ENCODE measurements at regions not wholly inside any gene's neighbourhood (a gene's known extent, or its start where the extent isn't known, plus 50 kb on each side); places are given as distances from the start of the nearest gene placed in this dataset.

DNA sequence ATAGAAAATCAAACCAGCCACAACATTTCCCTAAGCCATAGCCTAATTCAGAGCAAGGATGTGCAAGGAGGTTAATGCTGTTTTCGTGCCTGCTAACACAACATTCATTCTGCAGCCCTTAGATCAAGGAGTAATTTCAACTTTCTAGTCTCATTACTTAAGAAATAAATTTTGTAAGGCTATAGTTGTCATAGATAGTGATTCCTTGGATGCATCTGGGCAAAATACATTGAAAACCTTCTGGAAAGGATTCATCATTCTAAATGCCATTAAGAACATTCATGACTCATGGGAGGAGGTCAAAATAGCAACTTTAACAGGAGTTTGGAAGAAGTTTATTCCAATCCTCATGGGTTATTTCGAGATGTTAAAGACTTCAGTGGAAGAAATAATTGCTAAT is 283.2 kb downstream of the RPAP3 start:
- H3K27ac ChIP-seq = no peak overlapping the region
- no peak for DNase-seq
- H3K27me3 ChIP-seq (ENCODE audit: insufficient read depth, low read depth, severe bottlenecking) = peaks cover 6% of the 10 kb centered on the region
- H3K36me3 ChIP-seq = no peaks in the 10 kb centered on the region
- TF ChIP-seq, protein P1, sequence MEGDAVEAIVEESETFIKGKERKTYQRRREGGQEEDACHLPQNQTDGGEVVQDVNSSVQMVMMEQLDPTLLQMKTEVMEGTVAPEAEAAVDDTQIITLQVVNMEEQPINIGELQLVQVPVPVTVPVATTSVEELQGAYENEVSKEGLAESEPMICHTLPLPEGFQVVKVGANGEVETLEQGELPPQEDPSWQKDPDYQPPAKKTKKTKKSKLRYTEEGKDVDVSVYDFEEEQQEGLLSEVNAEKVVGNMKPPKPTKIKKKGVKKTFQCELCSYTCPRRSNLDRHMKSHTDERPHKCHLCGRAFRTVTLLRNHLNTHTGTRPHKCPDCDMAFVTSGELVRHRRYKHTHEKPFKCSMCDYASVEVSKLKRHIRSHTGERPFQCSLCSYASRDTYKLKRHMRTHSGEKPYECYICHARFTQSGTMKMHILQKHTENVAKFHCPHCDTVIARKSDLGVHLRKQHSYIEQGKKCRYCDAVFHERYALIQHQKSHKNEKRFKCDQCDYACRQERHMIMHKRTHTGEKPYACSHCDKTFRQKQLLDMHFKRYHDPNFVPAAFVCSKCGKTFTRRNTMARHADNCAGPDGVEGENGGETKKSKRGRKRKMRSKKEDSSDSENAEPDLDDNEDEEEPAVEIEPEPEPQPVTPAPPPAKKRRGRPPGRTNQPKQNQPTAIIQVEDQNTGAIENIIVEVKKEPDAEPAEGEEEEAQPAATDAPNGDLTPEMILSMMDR (IDR thresholded peaks at IDR 0.05; ENCODE audit: low read depth, low read length) = no peak
- no peaks in the 10 kb centered on the region for H3K9me3 ChIP-seq (ENCODE audit: severe bottlenecking)
- no peak overlapping the region for H3K4me3 ChIP-seq (ENCODE audit: low read depth, low read length)

DNA sequence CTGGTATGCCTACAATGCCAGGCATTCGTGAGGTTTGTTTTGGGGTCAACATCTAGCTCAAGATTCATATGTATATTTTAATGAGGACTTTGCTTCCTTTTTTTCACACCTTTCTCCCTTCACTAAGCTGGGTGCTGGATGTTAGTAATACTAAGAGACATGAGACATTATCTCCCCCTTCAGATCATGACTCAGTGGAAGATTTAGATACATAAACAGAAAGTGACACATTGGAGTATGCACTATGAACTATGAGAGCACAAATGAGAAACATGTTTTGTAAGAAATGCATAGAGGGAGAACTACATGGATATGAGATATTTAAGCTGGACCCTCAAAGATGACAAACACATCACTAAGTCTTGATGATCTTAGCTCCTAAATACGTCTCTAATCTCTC is 286.3 kb downstream of the RPAP3 start:
- Histone ChIP-seq H3K36me3 (no peaks in the 10 kb centered on the region), H3K9me3 (ENCODE audit: severe bottlenecking) (no peaks in the 10 kb centered on the region), H3K4me3 (ENCODE audit: low read depth, low read length) (no peak overlapping the region), H3K27me3 (ENCODE audit: insufficient read depth, low read depth, severe bottlenecking) (peaks cover 12% of the 10 kb centered on the region), H3K27ac (no peak overlapping the region)
- DNase-seq = no peak
- TF ChIP-seq, protein P1 (IDR thresholded peaks at IDR 0.05; ENCODE audit: low read depth, low read length) = no peak

DNA sequence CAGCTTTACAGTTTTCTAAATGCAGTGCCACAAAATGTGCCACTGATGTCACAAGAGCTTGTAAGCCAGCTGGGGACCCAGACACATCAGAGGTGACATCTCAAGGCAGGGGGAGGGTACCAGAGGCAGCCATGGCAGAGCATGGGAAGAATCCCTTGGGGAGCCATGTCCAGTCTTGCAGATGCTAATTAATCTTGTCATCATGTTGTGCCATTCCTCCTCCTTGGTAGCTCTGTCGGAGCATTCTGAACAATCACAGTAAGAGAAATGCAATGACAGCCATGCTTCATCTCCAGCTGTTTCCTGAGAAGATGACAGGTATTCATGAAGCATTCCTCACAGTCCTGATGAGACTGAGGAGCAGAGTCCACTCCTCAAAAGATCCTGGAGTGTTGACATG is 287.9 kb downstream of the RPAP3 start:
- no peak for DNase-seq
- Histone ChIP-seq H3K36me3 (no peaks in the 10 kb centered on the region), H3K9me3 (ENCODE audit: severe bottlenecking) (no peaks in the 10 kb centered on the region), H3K4me3 (ENCODE audit: low read depth, low read length) (no peak overlapping the region), H3K27ac (no peak overlapping the region), H3K27me3 (ENCODE audit: insufficient read depth, low read depth, severe bottlenecking) (peaks cover 12% of the 10 kb centered on the region)
- TF ChIP-seq, protein P1 (IDR thresholded peaks at IDR 0.05; ENCODE audit: low read depth, low read length) = no peak

DNA sequence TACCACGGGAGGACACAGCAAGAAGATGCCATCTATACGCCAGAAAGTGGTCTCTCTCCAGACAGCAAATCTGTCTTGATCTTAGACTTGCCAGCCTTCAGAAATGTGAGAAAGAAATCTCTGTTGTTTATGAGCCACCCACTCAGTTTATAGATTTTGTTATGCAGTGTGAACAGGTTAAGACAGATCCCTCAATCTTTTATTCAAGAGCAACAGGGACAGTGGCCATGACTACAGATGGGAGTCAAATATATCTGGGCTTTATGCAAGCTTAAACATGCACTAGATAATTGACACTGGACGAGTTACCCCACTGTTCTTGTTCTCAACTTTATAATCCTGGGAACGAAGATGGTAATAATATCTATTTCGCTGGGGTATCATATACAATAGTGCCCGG is 288.7 kb downstream of the RPAP3 start:
- Histone ChIP-seq H3K36me3 (no peaks in the 10 kb centered on the region), H3K27me3 (ENCODE audit: insufficient read depth, low read depth, severe bottlenecking) (peaks cover 18% of the 10 kb centered on the region), H3K4me3 (ENCODE audit: low read depth, low read length) (no peak overlapping the region), H3K9me3 (ENCODE audit: severe bottlenecking) (no peaks in the 10 kb centered on the region), H3K27ac (no peak overlapping the region)
- no peak for DNase-seq
- TF ChIP-seq, protein P1 (IDR thresholded peaks at IDR 0.05; ENCODE audit: low read depth, low read length) = no peak

DNA sequence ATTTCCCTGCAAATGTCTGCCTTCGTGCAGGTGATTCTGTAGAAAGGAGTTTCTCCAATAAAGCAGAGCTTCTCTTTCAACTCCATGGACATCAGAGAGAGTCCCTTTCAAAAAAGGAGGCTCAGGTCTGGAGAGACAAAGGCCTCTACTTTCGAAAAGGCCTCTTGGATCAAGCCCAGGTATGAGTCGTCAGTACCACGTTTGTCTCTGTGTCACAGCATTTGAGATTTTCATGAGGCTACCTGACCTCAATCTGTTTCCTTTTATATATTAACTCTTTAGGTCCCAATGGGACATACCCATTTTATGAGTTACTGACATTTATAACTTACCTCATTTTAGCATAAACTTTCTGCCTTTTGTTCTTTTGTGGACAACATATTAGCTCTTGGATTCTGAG is 290.8 kb downstream of the RPAP3 start:
- H3K4me3 ChIP-seq (ENCODE audit: low read depth, low read length) = no peak overlapping the region
- H3K9me3 ChIP-seq (ENCODE audit: severe bottlenecking) = no peaks in the 10 kb centered on the region
- DNase-seq = no peak
- H3K36me3 ChIP-seq = no peaks in the 10 kb centered on the region
- H3K27ac ChIP-seq = no peak overlapping the region
- TF ChIP-seq, protein P1 (IDR thresholded peaks at IDR 0.05; ENCODE audit: low read depth, low read length) = no peak
- H3K27me3 ChIP-seq (ENCODE audit: insufficient read depth, low read depth, severe bottlenecking) = peaks cover 24% of the 10 kb centered on the region

DNA sequence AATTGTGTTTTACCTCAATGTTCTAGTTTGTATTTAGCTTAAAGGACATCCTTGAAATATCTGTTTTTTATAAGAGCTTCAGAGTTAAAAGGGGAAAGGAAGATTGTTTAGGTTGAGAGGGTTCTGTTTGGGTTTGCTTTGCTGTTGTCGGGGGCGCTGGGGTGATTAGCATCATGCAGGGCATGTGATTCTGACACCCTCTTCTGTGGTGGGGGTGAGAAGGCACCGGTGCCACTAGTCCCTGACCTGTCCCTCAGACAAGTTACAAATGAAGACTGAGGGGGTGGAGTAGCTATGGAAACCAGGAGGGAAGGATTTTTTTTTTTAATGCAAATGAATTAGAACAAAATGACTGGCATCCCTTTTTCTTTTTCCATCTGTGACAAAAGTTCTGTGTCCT is 291.3 kb downstream of the RPAP3 start:
- no peaks in the 10 kb centered on the region for H3K9me3 ChIP-seq (ENCODE audit: severe bottlenecking)
- no peaks in the 10 kb centered on the region for H3K36me3 ChIP-seq
- TF ChIP-seq, protein P1 (IDR thresholded peaks at IDR 0.05; ENCODE audit: low read depth, low read length) = no peak
- no peak overlapping the region for H3K4me3 ChIP-seq (ENCODE audit: low read depth, low read length)
- no peak overlapping the region for H3K27ac ChIP-seq
- DNase-seq = no peak
- peaks cover 24% of the 10 kb centered on the region for H3K27me3 ChIP-seq (ENCODE audit: insufficient read depth, low read depth, severe bottlenecking)

All from WERI-Rb-1 (cell line).